Activated CD4-positive, alpha-beta T cell treated with anti-CD3 and anti-CD28 coated beads, Interleukin-2, Interleukin-4, amounts not matched to agents 100 ng/mL and 50 ng/mL, durations not matched to agents 16 hours and 8 hours (primary cell): ENCODE measurements at regions not wholly inside any gene's neighbourhood (a gene's known extent, or its start where the extent isn't known, plus 50 kb on each side); places are given as distances from the start of the nearest gene placed in this dataset.
"Not testable (repeated sequence)": the region's sequence is repeated elsewhere in the genome, so short reads cannot be mapped to it uniquely, and the experiment has no call there.

Experiments
- DNase-seq: peaks from one replicate; pipeline ENCODE4 v3.0.0-alpha.2; 2020; ENCODE audit warnings: low spot score

DNA sequence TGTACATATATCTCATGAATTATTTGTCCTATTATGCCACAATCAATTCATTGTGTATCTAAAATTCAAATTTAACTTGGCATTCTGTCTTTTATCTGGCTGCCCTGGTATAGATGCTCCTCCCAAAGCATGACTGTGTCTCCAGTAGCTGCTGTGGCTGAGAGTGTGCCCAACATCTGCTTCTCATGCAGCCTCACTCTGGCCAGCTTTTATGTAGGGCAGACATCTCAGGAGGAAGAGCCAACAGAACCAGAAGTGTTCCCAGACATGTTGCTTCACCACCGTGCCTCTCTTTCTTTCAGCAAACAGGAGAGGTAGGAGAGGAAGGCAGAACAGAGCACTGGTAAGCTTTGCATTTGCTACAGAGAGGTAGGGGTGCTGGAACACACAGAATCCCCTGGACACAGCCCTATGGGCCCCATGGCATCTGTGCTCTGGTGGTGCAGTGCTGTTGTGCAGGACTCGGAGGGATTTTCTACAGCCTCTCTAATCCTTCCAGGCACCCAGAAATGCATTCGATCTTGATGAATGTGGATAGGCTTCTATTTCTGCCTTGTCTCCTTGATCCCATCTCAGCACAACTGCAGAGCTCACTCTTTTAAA lies 637.1 kb downstream of the UTRN start:
- DNase-seq, result no peak

DNA sequence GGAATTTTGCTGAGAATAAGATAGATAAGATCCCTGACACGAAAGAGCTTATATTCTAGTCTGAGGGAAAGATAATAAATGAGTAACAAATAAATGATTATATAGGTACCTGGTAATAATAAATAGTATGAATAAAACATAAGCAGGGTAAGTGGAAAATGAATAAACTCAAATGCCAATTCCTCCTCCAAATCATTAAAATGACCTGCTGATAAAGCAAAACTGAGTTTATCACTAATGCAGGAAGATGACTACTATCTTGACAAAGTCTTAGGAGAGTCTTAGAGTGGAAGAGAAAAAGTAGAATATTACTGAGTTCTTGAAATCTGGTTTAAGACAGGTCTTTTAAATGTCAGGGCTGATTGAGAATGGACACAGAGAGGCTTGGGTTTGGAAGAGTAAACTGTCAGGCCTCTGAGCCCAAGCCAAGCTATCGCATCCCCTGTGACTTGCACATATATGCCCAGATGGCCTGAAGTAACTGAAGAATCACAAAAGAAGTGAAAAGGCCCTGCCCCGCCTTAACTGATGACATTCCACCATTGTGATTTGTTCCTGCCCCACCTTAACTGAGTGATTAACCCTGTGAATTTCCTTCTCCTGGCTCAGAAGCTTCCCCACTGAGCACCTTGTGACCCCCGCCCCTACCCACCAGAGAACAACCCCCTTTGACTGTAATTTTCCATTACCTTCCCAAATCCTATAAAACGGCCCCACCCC lies 637.8 kb downstream of the UTRN start:
- not testable (repeated sequence) for DNase-seq

DNA sequence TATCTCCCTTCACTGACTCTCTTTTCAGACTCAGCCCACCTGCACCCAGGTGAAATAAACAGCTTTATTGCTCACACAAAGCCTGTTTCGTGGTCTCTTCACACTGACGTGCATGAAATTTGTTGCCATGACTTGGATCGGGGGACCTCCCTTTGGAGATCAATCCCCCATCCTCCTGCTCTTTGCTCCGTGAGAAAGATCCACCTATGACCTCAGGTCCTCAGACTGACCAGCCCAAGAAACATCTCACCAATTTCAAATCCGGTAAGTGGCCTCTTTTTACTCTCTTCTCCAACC lies 638.3 kb downstream of the UTRN start:
- DNase-seq, result not testable (repeated sequence)

- no peak for DNase-seq
Observed at GRCh38 chr6:144928847-144929246, 643.7 kb downstream of the UTRN start.

- no peak for DNase-seq
Observed at GRCh38 chr6:144929262-144929661, 644.1 kb downstream of the UTRN start.

DNA sequence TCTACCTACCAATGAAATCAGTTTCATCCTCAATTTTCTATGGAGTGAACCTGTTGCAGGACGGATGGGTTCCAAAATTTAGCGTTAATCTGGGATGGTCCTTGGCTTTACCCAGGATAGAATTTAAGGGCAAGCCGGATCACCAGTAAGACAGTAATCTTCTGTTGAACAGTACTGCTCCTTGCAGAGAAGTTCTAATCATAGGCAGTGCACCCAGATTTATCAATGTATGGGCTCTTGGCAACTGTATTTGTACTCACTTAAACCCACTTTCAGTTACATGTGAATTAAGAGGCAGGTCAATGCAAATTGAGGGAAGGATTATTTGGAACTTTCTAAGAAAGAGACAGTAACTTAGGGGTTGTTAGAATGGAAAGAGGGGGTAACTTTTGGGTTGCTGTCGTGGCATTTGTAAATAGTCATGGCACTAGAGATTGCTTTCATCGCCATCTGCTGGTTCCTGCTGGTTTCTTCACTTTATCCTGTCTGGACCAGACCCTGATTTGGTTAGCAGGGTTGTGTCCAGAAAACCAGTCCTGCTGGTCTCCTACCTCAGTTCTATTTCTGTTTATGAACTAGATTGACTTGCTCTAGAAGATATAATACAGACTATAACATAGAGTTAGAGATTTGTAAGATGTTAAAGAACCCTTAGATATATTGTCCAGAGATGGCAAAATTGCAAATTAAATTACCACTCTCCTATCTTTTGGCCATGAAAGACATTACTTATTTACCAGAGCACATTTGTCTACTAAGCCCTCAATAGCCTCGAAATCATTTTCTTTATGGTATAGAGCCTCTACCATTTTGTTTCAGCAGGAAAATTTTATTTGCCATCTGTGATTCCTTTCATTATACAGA lies 646.3 kb downstream of the UTRN start:
- DNase-seq, result peak; percentile 39

DNA sequence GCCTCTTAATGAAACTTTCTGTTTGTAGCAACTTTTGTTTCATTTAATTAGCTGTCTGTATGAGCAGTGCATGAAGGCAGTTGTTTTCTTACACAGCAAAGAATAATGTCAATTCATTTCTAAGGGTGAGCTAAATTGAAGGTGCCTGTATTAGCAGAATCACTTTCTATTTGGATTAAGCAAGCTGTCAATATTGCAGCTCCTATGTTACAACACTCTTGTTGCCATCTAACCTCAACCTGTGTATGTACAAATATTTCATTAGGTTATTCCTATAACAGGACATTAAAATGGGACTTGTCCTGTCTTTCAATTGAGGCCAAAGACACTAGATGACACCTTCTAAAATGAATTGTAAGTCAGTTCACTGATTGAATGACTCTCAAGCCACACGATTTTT lies 647.5 kb downstream of the UTRN start:
- DNase-seq, result no peak

DNA sequence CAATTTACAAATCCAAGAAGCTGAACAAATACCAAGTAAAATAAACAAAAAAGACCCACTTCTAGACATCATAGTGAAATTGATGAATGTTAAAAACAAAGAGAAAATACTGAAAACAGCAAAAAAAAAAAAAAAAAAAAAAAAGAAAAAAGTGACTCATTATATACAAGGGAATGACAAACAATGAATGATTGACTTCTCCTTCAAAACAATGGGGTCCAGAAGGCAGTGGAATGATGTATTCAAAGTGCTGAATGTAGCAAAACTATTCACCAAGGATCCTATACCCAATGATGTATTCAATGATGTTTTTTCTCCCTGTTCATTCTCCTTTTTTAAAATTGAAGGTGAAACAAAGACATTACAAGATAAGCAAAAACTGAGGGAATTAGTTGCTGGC lies 650.0 kb downstream of the UTRN start:
- no peak for DNase-seq

GRCh38 chr6:144935661-144936060 lies 650.5 kb downstream of the UTRN start:
- DNase-seq, result no peak

- DNase-seq, result no peak
Observed at GRCh38 chr6:144936764-144937163, 651.6 kb downstream of the UTRN start.

DNA sequence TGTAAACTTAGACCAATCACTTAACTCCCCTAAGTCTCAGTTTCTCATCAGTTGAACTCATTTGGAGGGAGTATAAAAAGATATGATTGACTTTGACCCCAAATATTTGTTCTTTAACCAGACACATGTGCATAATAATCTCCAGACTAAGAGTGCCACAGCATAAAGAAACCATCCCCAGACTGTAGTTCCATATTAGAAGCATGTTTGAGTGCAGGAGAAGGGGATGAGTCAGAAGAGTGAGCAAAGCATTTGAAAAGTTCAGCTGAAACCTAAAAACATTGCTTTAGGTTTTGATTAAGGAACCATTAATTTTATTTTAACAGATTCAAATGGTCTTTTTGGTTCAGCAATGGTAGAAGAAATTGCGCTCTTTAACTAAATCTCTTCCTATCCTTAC lies 654.8 kb downstream of the UTRN start:
- no peak for DNase-seq

DNA sequence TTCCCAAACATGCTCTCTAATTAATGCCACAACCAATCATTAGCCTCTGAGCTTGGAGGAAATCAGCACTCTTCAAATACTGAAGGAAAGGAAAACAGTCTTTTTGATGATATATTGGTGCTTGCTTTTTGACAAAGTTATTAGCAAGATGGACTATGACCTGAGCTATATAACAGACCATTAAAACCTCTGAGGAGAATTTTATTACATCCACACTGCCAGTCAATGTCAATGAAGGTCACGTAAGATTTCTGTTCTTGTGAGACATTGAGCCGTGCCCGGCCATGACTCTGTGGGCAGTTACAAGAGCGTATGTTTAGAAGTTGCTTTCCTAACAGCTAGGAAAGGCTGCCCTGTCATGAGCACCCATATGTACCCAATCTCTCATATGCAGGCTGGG lies 659.0 kb downstream of the UTRN start:
- DNase-seq, result no peak

- DNase-seq, result no peak
Observed at GRCh38 chr6:144947398-144947976, 662.4 kb downstream of the UTRN start.

DNA sequence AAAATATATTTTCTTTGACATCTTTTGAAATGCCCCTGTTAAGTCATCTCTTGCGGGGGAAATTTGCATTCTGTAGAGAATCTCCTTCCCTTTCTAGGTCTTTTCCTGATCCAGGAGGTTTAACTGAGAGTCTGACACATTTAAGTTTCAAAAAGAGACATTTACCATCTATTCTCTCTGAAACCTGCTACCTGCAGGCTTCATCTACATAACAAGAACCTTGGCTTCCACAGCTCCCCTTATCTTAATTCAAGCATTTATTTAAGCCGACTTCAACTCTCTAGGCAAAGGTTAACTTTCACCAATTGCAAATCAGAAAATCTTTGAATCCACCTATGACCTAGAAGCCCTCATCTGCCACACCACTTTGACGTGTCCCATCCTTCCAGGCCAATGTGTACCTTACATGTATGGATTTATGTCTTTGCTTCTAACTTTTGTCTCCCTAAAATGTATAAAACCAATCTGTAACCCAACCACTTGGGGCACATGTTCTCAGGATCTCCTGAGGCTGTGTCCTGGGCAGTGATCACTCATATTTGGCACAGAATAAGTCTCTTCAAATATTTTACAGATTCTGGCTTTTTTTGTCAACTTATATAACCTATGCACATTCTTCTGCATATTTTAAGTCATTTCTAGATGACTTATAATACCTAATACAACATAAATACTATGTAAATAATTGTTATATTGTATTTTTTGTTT lies 666.7 kb downstream of the UTRN start:
- no peak for DNase-seq

DNA sequence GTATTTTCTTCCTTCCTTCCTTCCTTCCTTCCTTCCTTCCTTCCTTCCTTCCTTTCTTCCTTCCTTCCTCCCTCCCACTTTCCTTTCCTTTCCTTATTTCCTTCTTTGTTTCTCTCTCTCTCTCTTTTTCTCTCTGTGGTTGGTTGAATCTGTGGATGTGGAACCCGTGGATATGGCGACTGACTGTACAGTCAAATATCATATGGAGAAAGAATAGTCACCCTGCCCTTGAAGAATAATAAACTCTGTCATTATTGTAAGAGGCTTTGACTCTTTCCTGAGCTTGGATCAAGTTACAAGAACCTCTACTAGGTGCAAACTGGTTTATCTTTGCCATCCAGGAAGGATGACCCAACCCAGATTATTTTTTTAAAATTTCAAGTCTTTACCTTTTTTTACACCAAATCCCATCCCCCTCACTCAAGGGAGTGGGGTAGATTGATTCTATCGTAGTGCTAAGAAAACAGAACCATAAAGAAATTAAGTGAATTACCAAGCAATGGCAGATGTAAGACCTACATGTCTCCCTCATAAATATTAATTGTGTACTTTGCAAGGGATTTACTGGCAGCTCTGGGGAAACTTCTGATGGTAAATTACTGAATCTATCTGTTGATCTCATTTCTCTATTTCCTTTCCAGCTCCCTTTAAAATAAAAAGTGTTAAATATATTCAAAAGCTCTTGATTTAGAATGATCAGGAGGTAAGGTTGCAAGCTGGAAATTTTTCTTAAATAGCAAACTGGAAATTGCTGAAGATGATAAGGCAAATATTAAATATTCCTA lies 667.5 kb downstream of the UTRN start:
- DNase-seq, result no peak

GRCh38 chr6:144953552-144954240 lies 668.6 kb downstream of the UTRN start:
- DNase-seq, result no peak

DNA sequence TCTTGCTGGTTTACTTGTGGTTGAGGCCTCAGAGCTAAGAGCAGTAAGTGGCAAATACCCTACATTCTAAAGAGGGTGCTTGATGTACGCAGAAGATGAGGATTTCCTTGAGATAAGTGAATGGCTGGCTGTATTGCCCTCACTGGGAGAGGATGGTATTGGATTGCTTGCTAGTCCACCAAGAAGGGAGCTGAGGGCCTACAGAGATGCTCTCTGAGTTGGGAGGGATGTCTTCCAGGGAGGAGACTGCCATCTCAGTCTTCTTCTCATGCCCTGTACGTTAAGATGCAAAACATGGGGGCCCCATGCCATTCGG lies 669.1 kb downstream of the UTRN start:
- DNase-seq, result no peak

- DNase-seq, result no peak
Observed at GRCh38 chr6:144955392-144955791, 670.3 kb downstream of the UTRN start.

- DNase-seq, result peak; percentile 3
Observed at GRCh38 chr6:144955859-144956258, 670.7 kb downstream of the UTRN start.

- DNase-seq, result not testable (repeated sequence)
Observed at GRCh38 chr6:144956697-144957096, 671.6 kb downstream of the UTRN start.
